ENCODE measurements at regions not wholly inside any gene's neighbourhood (a gene's known extent, or its start where the extent isn't known, plus 50 kb on each side); places are given as distances from the start of the nearest gene placed in this dataset.

GRCh38 chr2:144701259-144701658 lies 181.3 kb upstream of the ZEB2 start:
- no peak overlapping the region for H3K4me3 Mint-ChIP-seq
- Histone ChIP-seq H3K4me2 (no peak overlapping the region), H2AFZ (no peak overlapping the region), H3K27me3 (ENCODE audit: insufficient read depth) (no peaks in the 10 kb centered on the region), H3K4me3 (no peak overlapping the region), H3K79me2 (replicated peaks; ENCODE audit: insufficient read depth) (no peaks in the 10 kb centered on the region), H3K4me1 (ENCODE audit: insufficient read depth) (no peaks in the 10 kb centered on the region), H3K9me2 (ENCODE audit: insufficient read depth) (peaks cover 4% of the 10 kb centered on the region; the same call in 1 of the 2 replicates), H3K27ac (ENCODE audit: low read depth) (no peak overlapping the region), H4K20me1 (replicated peaks; ENCODE audit: insufficient read depth) (no peaks in the 10 kb centered on the region), H3K36me3 (ENCODE audit: insufficient read depth) (no peaks in the 10 kb centered on the region), H3F3A (replicated peaks; ENCODE audit: low read depth) (no peaks in the 10 kb centered on the region)
- ATAC-seq (no peak), DNase-seq (ENCODE audit: low spot score) (no peak)
- TF ChIP-seq, protein P1, sequence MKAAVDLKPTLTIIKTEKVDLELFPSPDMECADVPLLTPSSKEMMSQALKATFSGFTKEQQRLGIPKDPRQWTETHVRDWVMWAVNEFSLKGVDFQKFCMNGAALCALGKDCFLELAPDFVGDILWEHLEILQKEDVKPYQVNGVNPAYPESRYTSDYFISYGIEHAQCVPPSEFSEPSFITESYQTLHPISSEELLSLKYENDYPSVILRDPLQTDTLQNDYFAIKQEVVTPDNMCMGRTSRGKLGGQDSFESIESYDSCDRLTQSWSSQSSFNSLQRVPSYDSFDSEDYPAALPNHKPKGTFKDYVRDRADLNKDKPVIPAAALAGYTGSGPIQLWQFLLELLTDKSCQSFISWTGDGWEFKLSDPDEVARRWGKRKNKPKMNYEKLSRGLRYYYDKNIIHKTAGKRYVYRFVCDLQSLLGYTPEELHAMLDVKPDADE (IDR thresholded peaks at IDR 0.05), result no peak
- TF ChIP-seq JUNB (IDR thresholded peaks at IDR 0.05; ENCODE audit: unreplicated experiment) (no peak), CTCF (conservative IDR thresholded peaks at IDR 0.05; ENCODE audit: low read depth in 2 of 2) (no peak), ZNF331 (CRISPR knock-in tag; IDR thresholded peaks at IDR 0.05; ENCODE audit: low read depth) (no peak), ZNF114 (CRISPR knock-in tag; IDR thresholded peaks at IDR 0.05) (no peak), NANOG (IDR thresholded peaks at IDR 0.05; ENCODE audit: borderline replicate concordance) (no peak), EZH2phosphoT487 (IDR thresholded peaks at IDR 0.05; ENCODE audit: unreplicated experiment) (no peak), EZH2 (IDR thresholded peaks at IDR 0.05; ENCODE audit: low read depth, unreplicated experiment) (no peak), STAT1 (IDR thresholded peaks at IDR 0.05; ENCODE audit: unreplicated experiment) (no peak), CREB1 (CRISPR knock-in tag; IDR thresholded peaks at IDR 0.05; ENCODE audit: low read depth) (no peak), POLR2AphosphoS5 (IDR thresholded peaks at IDR 0.05; ENCODE audit: low read depth) (no peak)
- TF ChIP-seq, protein P2, sequence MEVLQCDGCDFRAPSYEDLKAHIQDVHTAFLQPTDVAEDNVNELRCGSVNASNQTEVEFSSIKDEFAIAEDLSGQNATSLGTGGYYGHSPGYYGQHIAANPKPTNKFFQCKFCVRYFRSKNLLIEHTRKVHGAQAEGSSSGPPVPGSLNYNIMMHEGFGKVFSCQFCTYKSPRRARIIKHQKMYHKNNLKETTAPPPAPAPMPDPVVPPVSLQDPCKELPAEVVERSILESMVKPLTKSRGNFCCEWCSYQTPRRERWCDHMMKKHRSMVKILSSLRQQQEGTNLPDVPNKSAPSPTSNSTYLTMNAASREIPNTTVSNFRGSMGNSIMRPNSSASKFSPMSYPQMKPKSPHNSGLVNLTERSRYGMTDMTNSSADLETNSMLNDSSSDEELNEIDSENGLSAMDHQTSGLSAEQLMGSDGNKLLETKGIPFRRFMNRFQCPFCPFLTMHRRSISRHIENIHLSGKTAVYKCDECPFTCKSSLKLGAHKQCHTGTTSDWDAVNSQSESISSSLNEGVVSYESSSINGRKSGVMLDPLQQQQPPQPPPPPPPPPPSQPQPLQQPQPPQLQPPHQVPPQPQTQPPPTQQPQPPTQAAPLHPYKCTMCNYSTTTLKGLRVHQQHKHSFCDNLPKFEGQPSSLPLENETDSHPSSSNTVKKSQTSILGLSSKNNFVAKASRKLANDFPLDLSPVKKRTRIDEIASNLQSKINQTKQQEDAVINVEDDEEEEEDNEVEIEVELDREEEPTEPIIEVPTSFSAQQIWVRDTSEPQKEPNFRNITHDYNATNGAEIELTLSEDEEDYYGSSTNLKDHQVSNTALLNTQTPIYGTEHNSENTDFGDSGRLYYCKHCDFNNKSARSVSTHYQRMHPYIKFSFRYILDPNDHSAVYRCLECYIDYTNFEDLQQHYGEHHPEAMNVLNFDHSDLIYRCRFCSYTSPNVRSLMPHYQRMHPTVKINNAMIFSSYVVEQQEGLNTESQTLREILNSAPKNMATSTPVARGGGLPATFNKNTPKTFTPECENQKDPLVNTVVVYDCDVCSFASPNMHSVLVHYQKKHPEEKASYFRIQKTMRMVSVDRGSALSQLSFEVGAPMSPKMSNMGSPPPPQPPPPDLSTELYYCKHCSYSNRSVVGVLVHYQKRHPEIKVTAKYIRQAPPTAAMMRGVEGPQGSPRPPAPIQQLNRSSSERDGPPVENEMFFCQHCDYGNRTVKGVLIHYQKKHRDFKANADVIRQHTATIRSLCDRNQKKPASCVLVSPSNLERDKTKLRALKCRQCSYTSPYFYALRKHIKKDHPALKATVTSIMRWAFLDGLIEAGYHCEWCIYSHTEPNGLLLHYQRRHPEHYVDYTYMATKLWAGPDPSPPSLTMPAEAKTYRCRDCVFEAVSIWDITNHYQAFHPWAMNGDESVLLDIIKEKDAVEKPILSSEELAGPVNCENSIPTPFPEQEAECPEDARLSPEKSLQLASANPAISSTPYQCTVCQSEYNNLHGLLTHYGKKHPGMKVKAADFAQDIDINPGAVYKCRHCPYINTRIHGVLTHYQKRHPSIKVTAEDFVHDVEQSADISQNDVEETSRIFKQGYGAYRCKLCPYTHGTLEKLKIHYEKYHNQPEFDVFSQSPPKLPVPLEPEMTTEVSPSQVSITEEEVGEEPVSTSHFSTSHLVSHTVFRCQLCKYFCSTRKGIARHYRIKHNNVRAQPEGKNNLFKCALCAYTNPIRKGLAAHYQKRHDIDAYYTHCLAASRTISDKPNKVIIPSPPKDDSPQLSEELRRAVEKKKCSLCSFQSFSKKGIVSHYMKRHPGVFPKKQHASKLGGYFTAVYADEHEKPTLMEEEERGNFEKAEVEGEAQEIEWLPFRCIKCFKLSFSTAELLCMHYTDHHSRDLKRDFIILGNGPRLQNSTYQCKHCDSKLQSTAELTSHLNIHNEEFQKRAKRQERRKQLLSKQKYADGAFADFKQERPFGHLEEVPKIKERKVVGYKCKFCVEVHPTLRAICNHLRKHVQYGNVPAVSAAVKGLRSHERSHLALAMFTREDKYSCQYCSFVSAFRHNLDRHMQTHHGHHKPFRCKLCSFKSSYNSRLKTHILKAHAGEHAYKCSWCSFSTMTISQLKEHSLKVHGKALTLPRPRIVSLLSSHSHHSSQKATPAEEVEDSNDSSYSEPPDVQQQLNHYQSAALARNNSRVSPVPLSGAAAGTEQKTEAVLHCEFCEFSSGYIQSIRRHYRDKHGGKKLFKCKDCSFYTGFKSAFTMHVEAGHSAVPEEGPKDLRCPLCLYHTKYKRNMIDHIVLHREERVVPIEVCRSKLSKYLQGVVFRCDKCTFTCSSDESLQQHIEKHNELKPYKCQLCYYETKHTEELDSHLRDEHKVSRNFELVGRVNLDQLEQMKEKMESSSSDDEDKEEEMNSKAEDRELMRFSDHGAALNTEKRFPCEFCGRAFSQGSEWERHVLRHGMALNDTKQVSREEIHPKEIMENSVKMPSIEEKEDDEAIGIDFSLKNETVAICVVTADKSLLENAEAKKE (CRISPR knock-in tag; IDR thresholded peaks at IDR 0.05), result no peak
- TF ChIP-seq, protein P3, sequence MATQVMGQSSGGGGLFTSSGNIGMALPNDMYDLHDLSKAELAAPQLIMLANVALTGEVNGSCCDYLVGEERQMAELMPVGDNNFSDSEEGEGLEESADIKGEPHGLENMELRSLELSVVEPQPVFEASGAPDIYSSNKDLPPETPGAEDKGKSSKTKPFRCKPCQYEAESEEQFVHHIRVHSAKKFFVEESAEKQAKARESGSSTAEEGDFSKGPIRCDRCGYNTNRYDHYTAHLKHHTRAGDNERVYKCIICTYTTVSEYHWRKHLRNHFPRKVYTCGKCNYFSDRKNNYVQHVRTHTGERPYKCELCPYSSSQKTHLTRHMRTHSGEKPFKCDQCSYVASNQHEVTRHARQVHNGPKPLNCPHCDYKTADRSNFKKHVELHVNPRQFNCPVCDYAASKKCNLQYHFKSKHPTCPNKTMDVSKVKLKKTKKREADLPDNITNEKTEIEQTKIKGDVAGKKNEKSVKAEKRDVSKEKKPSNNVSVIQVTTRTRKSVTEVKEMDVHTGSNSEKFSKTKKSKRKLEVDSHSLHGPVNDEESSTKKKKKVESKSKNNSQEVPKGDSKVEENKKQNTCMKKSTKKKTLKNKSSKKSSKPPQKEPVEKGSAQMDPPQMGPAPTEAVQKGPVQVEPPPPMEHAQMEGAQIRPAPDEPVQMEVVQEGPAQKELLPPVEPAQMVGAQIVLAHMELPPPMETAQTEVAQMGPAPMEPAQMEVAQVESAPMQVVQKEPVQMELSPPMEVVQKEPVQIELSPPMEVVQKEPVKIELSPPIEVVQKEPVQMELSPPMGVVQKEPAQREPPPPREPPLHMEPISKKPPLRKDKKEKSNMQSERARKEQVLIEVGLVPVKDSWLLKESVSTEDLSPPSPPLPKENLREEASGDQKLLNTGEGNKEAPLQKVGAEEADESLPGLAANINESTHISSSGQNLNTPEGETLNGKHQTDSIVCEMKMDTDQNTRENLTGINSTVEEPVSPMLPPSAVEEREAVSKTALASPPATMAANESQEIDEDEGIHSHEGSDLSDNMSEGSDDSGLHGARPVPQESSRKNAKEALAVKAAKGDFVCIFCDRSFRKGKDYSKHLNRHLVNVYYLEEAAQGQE (IDR thresholded peaks at IDR 0.05; ENCODE audit: unreplicated experiment), result no peak
- H3K27me3 Mint-ChIP-seq (ENCODE audit: insufficient read depth, low read depth, poor library complexity), result no peaks in the 10 kb centered on the region
- no peaks in the 10 kb centered on the region for H3K36me3 Mint-ChIP-seq (ENCODE audit: low read depth)
- H3K27ac Mint-ChIP-seq, result no peak overlapping the region
- H3K9me3 Mint-ChIP-seq, result no peaks in the 10 kb centered on the region
- H3K4me1 Mint-ChIP-seq, result peaks cover 6% of the 10 kb centered on the region; the same call in 2 of the 3 replicates

Data from GM23338 (cell line).